NCI-H1105 treated with DMSO at 0.1 percent for 48 hours (cell line): ENCODE measurements at regions not wholly inside any gene's neighbourhood (a gene's known extent, or its start where the extent isn't known, plus 50 kb on each side); places are given as distances from the start of the nearest gene placed in this dataset.

ENCODE experiments used
- DNase-seq: peaks from one replicate; lab custom pipeline; 2025; lab: John Stamatoyannopoulos, UW

- DNase-seq, result no peak
Observed at GRCh38 chr1:56071351-56071750, 508.0 kb downstream of the PLPP3 start.

GRCh38 chr1:56070601-56071000, 508.8 kb downstream of the PLPP3 start:
- no peak for DNase-seq

- DNase-seq, result no peak
Observed at GRCh38 chr1:56069824-56070223, 509.5 kb downstream of the PLPP3 start.

GRCh38 chr1:56068908-56069307, 510.5 kb downstream of the PLPP3 start:
- no peak for DNase-seq

GRCh38 chr1:56068210-56068609, 511.2 kb downstream of the PLPP3 start:
- no peak for DNase-seq

- DNase-seq, result no peak
Observed at GRCh38 chr1:56065729-56066128, 513.6 kb downstream of the PLPP3 start.

- no peak for DNase-seq
Observed at GRCh38 chr1:56064705-56065104, 514.7 kb downstream of the PLPP3 start.

GRCh38 chr1:56063461-56063860, 515.9 kb downstream of the PLPP3 start:
- DNase-seq, result no peak

GRCh38 chr1:56062625-56063024, 516.7 kb downstream of the PLPP3 start:
- no peak for DNase-seq

- no peak for DNase-seq
Observed at GRCh38 chr1:56061824-56062223, 517.5 kb downstream of the PLPP3 start.

- no peak for DNase-seq
Observed at GRCh38 chr1:56060906-56061305, 518.5 kb downstream of the PLPP3 start.

- DNase-seq, result no peak
Observed at GRCh38 chr1:56057466-56058405, 521.6 kb downstream of the PLPP3 start.

- no peak for DNase-seq
Observed at GRCh38 chr1:56056438-56057287, 522.7 kb downstream of the PLPP3 start.

- DNase-seq, result no peak
Observed at GRCh38 chr1:56054959-56055358, 524.4 kb downstream of the PLPP3 start.

GRCh38 chr1:56052041-56052440, 527.3 kb downstream of the PLPP3 start:
- DNase-seq, result no peak

- no peak for DNase-seq
Observed at GRCh38 chr1:56050911-56051310, 528.5 kb downstream of the PLPP3 start.

- no peak for DNase-seq
Observed at GRCh38 chr1:56045477-56045876, 533.9 kb downstream of the PLPP3 start.

GRCh38 chr1:56045062-56045461, 534.3 kb downstream of the PLPP3 start:
- DNase-seq, result no peak

- DNase-seq, result no peak
Observed at GRCh38 chr1:56036479-56036878, 542.9 kb downstream of the PLPP3 start.

- no peak for DNase-seq
Observed at GRCh38 chr1:56034847-56035481, 544.4 kb downstream of the PLPP3 start.

GRCh38 chr1:56034222-56034621, 545.1 kb downstream of the PLPP3 start:
- DNase-seq, result no peak

GRCh38 chr1:56033321-56034037, 545.9 kb downstream of the PLPP3 start:
- DNase-seq, result no peak
